Stimulated activated naive B cell treated with anti-CD40 and anti-IgM and Interleukin-4, amounts not matched to agents 10 μg/mL and 1 μg/mL and 100 μg/mL, for 72 hours (primary cell): ENCODE measurements at regions not wholly inside any gene's neighbourhood (a gene's known extent, or its start where the extent isn't known, plus 50 kb on each side); places are given as distances from the start of the nearest gene placed in this dataset.

Experiments used
- ATAC-seq, 2 donors: fragments of 150-1000 bp; cut with Tn5 transposase; replicated peaks; 2 replicates each; pipeline ENCODE4 v1.10.0; 2021; ENCODE audit warnings: moderate library complexity in 1 of 2
- DNase-seq: peaks from one replicate; pipeline ENCODE4 v3.0.0; 2021
- H3K27ac Mint-ChIP-seq: one replicate; pipeline ENCODE4 v1.8.0; 2022; ENCODE audit warnings: mild to moderate bottlenecking, mixed read lengths
- H3K27me3 Mint-ChIP-seq, 2 donors: one replicate each; pipeline ENCODE4 v1.8.0; 2022; ENCODE audit warnings: mixed read lengths in 2 of 2
- H3K36me3 Mint-ChIP-seq, 2 donors: one replicate each; pipeline ENCODE4 v1.8.0; 2022; ENCODE audit warnings: mixed read lengths in 2 of 2, mild to moderate bottlenecking in 1 of 2
- H3K4me1 Mint-ChIP-seq, 2 donors: one replicate each; pipeline ENCODE4 v1.8.0; 2022; ENCODE audit warnings: mixed read lengths in 2 of 2, mild to moderate bottlenecking in 1 of 2
- H3K4me3 Mint-ChIP-seq, 2 donors: one replicate each; pipeline ENCODE4 v1.8.0; 2022; ENCODE audit warnings: mild to moderate bottlenecking in 2 of 2, mixed read lengths in 2 of 2, moderate library complexity in 1 of 2
- H3K9me3 Mint-ChIP-seq, 2 donors: one replicate each; pipeline ENCODE4 v1.8.0; 2022; ENCODE audit warnings: mixed read lengths in 2 of 2, mild to moderate bottlenecking in 1 of 2

DNA sequence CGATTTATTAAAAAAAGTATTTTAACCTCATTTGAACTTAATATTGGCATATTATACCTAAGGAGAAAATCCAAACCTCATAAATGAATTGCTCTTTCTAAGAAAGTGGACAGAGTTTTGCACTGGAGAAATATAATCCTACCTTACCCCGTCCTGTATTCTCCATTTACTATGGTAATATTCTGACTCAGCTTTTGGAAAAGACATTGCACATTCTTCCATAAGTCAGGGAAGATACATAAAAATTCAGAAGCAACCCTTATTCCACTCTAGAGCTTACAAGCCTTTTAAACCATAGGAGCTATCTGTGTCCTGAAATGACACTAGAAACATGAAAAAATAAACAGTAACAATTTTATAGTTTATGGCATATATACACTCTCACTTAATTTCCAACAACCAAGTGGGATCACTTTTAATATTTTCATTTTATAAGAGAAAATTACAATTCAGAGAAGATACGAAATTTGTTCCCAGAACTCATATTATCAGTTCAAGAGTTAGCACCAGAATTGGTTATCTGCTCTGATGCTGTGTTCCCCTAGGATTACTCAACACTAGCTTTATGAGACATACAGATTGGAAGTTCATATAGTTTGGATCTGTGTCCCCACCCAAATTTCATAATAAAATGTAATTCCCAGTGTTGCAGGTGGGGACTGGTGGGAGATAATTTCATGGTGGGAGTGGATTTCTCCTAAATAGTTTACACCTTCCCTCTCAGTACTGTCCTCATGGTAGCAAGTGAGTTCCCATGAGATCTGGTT, 359.4 kb downstream of the ARAP2 start:
- ATAC-seq (no peak), DNase-seq (no peak)
- Mint-ChIP-seq H3K27me3 (no peaks in the 10 kb centered on the region), H3K27ac (no peak overlapping the region), H3K9me3 (no peaks in the 10 kb centered on the region), H3K4me1 (no peaks in the 10 kb centered on the region), H3K4me3 (no peak overlapping the region), H3K36me3 (no peaks in the 10 kb centered on the region)

DNA sequence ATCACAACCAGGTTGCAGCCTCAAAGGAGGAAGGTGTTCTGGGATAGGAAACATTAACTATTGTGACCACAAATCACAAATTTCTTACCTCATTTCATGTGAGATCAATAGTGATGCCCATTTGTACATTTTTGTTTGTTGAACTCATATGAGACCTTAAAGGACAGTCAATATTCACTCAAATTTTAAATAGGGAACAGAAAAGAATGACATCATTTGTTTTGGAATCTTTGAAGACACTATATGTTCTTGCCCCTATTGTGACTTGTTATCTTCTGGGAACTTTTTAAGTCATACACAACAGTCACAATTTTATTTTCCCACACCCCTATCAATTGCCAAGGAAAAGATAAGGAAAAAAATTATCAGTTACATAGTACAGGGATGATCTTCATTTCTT, 346.5 kb downstream of the ARAP2 start:
- Mint-ChIP-seq H3K36me3 (no peaks in the 10 kb centered on the region), H3K9me3 (no peaks in the 10 kb centered on the region), H3K4me3 (no peak overlapping the region), H3K27ac (no peak overlapping the region), H3K4me1 (no peaks in the 10 kb centered on the region), H3K27me3 (peaks cover 0 to 5% of the 10 kb centered on the region in 2 donors)
- ATAC-seq (no peak), DNase-seq (no peak)

DNA sequence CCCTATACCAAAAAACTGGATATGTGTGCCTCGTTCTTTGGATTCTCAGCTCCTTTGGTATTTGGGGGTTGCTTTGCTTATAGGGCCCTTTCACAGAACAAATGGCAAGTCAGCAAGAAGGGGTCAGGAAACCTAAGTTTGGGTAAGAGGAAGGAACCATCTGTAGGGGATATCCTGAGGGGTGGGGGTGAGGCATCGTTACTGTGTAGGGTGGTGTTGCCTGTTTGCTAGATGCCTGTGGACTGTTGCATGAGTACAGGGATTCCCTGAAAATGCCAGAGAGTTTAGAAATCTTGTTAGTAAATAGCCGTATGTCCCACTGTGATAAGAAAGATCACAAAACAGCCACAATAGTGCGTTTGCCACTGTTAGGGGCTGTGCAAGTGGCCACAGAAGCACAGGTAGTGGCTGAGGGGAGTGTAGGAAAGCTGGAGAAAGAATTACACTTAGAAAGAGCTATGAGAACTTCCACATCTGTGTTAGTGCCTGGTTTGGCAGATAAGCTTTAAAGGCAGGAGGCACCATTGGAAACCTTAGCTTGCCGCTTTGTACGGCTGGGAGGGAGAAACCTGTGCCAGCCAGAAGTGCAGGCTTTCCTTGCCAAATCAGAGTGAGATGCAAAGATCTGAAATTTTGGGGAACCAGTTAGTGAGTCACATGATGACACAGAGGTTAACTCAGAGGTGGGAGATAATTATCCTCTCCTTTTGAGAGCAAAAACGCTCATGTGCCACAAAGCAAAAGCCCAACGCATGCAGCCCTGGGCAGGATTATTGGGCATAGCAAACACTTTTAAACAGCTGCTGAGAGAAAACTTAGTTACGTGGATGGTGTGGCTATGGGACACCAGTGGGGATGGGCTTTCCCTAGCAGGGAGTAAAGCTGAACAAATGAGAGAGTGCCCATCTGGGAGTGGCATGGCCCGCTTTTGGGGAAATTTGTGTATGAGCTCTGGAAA, 343.7 kb downstream of the ARAP2 start:
- Mint-ChIP-seq H3K4me3 (no peak overlapping the region), H3K4me1 (no peaks in the 10 kb centered on the region), H3K9me3 (no peaks in the 10 kb centered on the region), H3K36me3 (no peaks in the 10 kb centered on the region), H3K27me3 (no peaks in the 10 kb centered on the region), H3K27ac (no peak overlapping the region)
- ATAC-seq (no peak), DNase-seq (no peak)

DNA sequence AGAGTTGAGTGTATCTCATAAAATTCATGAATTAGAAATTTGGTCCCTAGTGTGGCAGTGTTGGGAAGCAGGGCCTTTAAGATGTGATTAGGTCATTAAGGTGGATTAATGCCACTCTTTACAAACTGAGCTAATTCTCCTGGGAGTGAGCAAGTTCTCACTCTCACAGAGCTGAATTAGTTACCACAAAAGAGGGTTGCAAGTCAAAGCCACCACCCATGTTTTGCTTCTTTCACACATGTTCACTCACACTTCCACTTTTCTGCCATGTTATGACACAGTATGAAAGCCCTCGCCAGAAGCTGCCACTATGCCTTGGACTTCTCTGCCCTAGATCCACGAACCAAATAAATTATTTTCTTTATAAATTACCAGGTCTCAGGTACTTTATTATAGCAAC, 332.1 kb downstream of the ARAP2 start:
- Mint-ChIP-seq H3K27ac (no peak overlapping the region), H3K36me3 (no peaks in the 10 kb centered on the region), H3K4me3 (no peak overlapping the region), H3K9me3 (peaks cover 3 to 5% of the 10 kb centered on the region in 2 donors), H3K27me3 (no peaks in the 10 kb centered on the region), H3K4me1 (no peaks in the 10 kb centered on the region)
- DNase-seq (no peak), ATAC-seq (peak; percentile 88 to 89)

DNA sequence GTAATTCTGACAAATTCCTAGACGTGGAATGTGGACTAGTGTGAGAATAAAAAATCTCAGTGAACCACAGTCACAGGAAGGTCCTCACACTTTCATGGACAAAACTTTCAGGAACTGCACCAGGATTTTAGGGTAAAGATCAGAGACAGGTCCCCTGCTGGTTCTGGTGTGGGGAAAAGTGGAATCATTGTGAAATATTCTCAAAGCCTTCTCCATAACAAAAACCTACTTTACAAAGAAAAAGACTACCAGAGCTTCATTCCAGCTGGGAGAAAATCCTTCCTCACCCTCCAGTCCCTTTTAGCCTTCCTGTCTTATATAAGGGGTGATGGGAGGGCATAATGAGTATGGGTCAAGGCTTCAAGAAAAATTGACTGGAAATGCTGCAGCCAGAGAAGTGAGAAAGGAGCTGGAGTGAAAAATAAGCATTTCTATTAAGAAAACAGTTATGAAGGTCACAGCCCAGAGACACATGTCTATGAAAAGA, 325.8 kb downstream of the ARAP2 start:
- DNase-seq (no peak), ATAC-seq (no peak)
- H3K27me3 Mint-ChIP-seq, result no peaks in the 10 kb centered on the region
- no peak overlapping the region for H3K27ac Mint-ChIP-seq
- H3K9me3 Mint-ChIP-seq, result no peaks in the 10 kb centered on the region
- no peaks in the 10 kb centered on the region for H3K36me3 Mint-ChIP-seq
- no peak overlapping the region for H3K4me3 Mint-ChIP-seq
- no peaks in the 10 kb centered on the region for H3K4me1 Mint-ChIP-seq

DNA sequence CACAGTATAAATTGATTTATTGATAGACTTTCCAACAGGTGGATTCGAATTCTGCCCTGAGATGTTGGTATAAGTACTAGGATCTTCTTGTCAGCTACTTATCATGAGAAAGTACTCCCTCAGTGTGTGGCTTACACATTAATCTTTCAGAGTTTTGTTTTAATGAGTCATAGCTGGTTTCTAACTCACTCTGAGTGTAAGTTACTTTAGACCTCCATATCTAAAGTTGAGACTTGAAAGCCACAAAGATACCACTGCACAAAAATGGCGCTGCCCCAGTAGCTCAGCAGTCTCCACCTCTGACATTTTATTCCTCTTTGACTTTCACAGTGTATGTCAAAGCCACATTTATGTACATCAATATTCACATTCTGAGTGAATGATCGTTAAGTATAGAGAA, 318.5 kb downstream of the ARAP2 start:
- no peak for DNase-seq
- Mint-ChIP-seq H3K4me3 (no peak overlapping the region), H3K27ac (no peak overlapping the region), H3K36me3 (no peaks in the 10 kb centered on the region), H3K27me3 (peaks cover 0 to 6% of the 10 kb centered on the region in 2 donors), H3K9me3 (no peaks in the 10 kb centered on the region), H3K4me1 (no peaks in the 10 kb centered on the region)
- ATAC-seq, result no peak

DNA sequence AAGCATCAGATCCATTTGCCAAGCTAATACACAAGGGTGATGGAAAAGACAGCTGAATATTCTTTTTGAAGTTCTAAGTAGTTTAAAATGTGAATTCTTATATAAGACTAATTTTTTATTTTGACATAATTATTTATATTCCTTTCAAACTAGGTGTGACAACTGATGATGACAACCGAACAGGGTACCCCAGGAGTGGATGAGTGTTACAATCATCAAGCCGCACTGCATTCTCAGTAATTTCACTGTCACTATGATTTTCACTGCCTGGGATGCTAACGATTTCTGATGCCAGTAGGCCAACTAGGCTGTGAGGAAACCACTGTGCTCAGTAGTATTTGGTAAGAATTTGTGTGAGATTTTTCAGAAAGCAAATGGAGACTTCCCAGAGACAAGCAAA, 317.5 kb downstream of the ARAP2 start:
- Mint-ChIP-seq H3K27ac (no peak overlapping the region), H3K27me3 (peaks cover 0 to 6% of the 10 kb centered on the region in 2 donors), H3K36me3 (no peaks in the 10 kb centered on the region), H3K4me3 (no peak overlapping the region), H3K4me1 (no peaks in the 10 kb centered on the region), H3K9me3 (no peaks in the 10 kb centered on the region)
- ATAC-seq (no peak), DNase-seq (no peak)

DNA sequence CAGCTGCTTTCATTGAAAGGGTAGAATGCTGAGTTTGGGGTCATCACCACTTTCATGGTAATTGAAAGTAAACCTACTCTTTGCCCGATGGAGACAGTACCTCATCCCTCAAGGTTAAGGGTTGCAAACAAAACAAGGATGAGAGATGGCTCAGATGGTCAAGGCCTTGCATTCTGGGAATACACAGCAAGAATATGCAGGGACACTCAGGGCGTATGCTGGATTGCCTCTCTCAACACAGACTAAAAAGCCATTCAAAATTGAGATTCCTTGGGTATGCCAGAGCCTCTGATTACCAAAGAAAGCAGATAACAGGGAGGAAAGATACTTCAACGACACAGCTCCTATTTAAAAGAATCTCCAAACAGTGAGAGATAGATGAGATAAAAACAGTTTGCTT, 310.4 kb downstream of the ARAP2 start:
- Mint-ChIP-seq H3K27me3 (no peaks in the 10 kb centered on the region), H3K4me3 (no peak overlapping the region), H3K4me1 (no peaks in the 10 kb centered on the region), H3K27ac (no peak overlapping the region), H3K36me3 (no peaks in the 10 kb centered on the region), H3K9me3 (no peaks in the 10 kb centered on the region)
- ATAC-seq, result no peak
- no peak for DNase-seq

DNA sequence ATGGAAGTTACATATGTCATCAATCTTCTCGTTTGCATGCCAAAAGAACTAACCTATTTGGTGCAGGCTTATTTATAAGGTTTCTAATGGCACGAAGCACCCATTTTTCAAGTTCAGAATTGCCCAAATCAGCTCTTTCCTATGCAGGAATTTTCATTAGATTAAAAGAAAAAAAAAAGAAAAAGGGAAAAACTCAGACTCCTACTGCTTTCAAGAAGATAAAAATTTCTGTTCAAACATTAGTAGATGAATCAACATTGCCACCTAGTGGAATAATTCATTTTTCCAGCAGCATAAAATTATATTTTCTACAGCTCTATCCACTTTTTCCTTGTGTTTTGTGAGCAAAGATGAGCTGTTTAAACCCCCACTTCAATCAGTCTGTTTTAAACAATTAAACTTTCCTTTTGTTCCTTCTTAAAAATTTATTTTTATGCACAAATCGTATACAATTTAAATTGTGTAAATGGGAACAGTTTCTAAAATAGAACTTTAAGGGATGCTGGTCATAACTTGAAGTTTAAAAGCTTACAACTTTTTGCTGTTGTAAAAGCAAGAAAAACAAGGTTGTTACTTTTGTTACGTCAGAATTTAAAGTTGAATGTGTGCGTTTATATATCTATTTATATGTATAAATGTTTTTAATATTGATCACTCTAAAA, 309.9 kb downstream of the ARAP2 start:
- Mint-ChIP-seq H3K27me3 (no peaks in the 10 kb centered on the region), H3K9me3 (no peaks in the 10 kb centered on the region), H3K4me3 (no peak overlapping the region), H3K36me3 (no peaks in the 10 kb centered on the region), H3K27ac (no peak overlapping the region), H3K4me1 (no peaks in the 10 kb centered on the region)
- ATAC-seq (no peak), DNase-seq (no peak)

DNA sequence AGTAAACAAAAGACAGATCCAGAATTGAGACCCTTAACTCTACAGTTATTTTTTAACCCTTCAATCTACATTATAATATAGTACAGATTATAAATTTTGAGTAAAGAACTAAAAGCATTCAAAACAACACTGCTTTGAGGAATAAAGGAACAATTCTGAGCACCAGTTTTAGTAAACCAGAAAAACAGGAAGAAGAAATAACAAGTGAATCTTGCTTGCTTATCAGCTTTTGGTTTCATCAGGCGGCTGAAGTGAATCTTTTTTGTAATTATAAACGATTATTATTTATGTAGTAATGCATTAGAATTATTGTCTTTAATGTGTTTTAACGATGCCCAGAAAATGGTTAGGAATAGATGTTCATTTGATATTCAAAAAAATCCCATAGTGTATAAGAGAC, 305.4 kb downstream of the ARAP2 start:
- H3K27ac Mint-ChIP-seq, result no peak overlapping the region
- H3K36me3 Mint-ChIP-seq, result no peaks in the 10 kb centered on the region
- ATAC-seq, result no peak
- no peak overlapping the region for H3K4me3 Mint-ChIP-seq
- no peak for DNase-seq
- H3K27me3 Mint-ChIP-seq, result no peaks in the 10 kb centered on the region
- H3K9me3 Mint-ChIP-seq, result no peaks in the 10 kb centered on the region
- no peaks in the 10 kb centered on the region for H3K4me1 Mint-ChIP-seq

DNA sequence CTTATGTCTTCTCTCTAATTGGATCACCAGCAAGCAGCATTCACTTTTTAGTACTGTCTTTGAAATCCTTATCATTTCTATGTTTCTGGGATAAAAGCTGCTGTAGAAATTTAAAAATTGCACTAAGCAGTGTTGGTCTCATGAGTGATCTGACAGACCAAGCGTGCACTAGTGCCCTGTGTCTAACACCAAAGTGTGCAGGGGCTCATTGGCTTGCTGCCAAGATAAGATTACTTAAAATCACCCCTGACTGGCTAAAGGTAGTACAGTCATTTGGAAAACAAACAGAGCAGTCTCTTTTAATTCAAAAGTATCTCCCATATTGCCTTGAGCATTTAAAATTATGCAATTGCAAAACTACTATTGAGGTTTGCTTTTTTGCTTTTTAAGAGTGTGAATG, 304.6 kb downstream of the ARAP2 start:
- Mint-ChIP-seq H3K27ac (no peak overlapping the region), H3K4me1 (no peaks in the 10 kb centered on the region), H3K36me3 (no peaks in the 10 kb centered on the region), H3K9me3 (no peaks in the 10 kb centered on the region), H3K4me3 (no peak overlapping the region), H3K27me3 (no peaks in the 10 kb centered on the region)
- DNase-seq, result no peak
- ATAC-seq, result no peak

DNA sequence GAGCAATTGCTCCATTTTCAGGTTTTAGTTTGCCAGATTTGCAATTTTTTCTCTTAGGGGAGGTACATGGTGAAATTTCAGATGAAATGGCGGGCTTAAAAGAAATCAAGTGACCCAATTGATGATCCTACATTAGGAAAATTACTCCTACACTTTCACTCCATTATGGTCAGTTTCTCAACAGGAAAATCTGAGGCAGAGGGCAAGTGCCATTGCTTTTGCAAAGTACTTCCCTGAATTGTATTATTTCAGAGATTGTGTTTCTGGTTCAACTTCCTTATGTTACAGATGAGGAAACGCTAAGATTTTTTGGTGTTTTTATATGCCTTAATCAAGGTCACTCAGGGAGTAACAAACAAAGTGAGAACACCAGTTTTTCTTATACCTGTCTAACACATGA, 302.2 kb downstream of the ARAP2 start:
- Mint-ChIP-seq H3K4me3 (no peak overlapping the region), H3K27me3 (no peaks in the 10 kb centered on the region), H3K9me3 (no peaks in the 10 kb centered on the region), H3K4me1 (no peaks in the 10 kb centered on the region), H3K36me3 (no peaks in the 10 kb centered on the region), H3K27ac (no peak overlapping the region)
- DNase-seq, result no peak
- ATAC-seq, result no peak

DNA sequence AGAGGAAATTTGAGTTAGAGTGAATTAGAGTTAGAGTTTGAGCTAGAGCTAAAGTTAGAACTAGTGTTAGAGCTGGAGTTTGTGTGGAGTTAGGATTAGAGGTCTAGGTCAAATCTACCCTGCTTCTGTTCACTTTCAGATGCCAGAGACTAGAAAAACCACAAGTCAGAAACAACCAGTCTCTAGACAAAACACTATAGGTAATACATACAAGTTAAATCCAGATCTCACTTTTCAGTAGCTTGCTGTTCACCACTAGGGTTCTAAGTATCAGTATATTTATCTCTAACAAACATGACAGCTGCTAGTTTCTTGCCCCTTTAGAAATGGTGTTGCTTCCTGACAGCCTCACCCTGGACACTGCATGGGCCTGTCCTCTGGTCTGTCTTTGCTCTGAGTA, 300.7 kb downstream of the ARAP2 start:
- DNase-seq (no peak), ATAC-seq (no peak)
- H3K36me3 Mint-ChIP-seq, result no peaks in the 10 kb centered on the region
- H3K4me3 Mint-ChIP-seq, result no peak overlapping the region
- H3K4me1 Mint-ChIP-seq, result no peaks in the 10 kb centered on the region
- H3K9me3 Mint-ChIP-seq, result no peaks in the 10 kb centered on the region
- H3K27ac Mint-ChIP-seq, result peak overlapping the region; percentile 5
- no peaks in the 10 kb centered on the region for H3K27me3 Mint-ChIP-seq

DNA sequence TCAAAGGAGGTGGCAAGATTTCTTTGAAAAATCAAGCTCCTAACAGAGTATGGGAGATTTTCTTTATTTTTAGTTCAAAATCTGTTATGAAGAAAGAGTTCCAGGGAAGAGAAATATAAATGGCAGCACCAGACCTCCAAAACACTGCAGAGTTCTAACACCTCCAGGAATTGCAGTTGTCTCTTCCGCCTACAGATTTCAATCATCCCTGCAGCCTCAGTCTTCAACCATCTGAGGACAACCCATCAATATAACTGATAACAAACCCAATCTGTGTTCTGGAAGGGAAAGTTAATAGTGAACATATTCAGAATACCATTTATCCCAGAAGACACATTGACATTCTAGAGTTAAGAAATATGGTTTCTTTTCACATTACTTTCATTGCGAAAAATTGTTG, 296.1 kb downstream of the ARAP2 start:
- DNase-seq (no peak), ATAC-seq (no peak)
- no peaks in the 10 kb centered on the region for H3K27me3 Mint-ChIP-seq
- H3K27ac Mint-ChIP-seq, result no peak overlapping the region
- H3K4me1 Mint-ChIP-seq, result no peaks in the 10 kb centered on the region
- H3K4me3 Mint-ChIP-seq, result no peak overlapping the region
- no peaks in the 10 kb centered on the region for H3K36me3 Mint-ChIP-seq
- peaks cover 3 to 4% of the 10 kb centered on the region in 2 donors for H3K9me3 Mint-ChIP-seq
